Breast epithelium (tissue), 4 donors: ENCODE measurements at regions not wholly inside any gene's neighbourhood (a gene's known extent, or its start where the extent isn't known, plus 50 kb on each side); places are given as distances from the start of the nearest gene placed in this dataset.

Experiments used
- DNase-seq, 2 donors: peaks; one replicate each; pipeline ENCODE4 v3.0.0-alpha.2; 2019; ENCODE audit warnings: low spot score in 2 of 2
- H3K27ac ChIP-seq, 2 donors: fragments of 200-600 bp; sonication (generic) in 1 of 2; one replicate each; pipeline ENCODE4 v1.5.1; 2016 to 2019; ENCODE audit warnings: mild to moderate bottlenecking in 1 of 2
- H3K27me3 ChIP-seq, 2 donors: fragments of 200-600 bp; sonication (generic) in 1 of 2; one replicate each; pipeline versions ENCODE4 v1.5.1 to v1.6.0; 2017 to 2019; ENCODE audit warnings: control low read depth in 1 of 2, mild to moderate bottlenecking in 1 of 2
- H3K36me3 ChIP-seq: fragments of 200-600 bp; one replicate; pipeline ENCODE4 v1.5.1; 2019
- H3K4me1 ChIP-seq, 2 donors: fragments of 200-600 bp; sonication (generic); one replicate each; pipeline ENCODE4 v1.5.1; 2016 to 2019; ENCODE audit warnings: control low read depth in 1 of 2
- H3K4me3 ChIP-seq, 3 donors: fragments of 200-600 bp; sonication (generic); 1 replicate in 2 of 3; 2 replicates in 1 of 3; pipeline ENCODE4 v1.5.1; 2016 to 2019; ENCODE audit warnings: mild to moderate bottlenecking in 3 of 3, moderate library complexity in 2 of 3
- H3K9me3 ChIP-seq, 2 donors: fragments of 200-600 bp; sonication (generic) in 1 of 2; one replicate each; pipeline ENCODE4 v1.5.1; 2016 to 2019; ENCODE audit warnings: control low read depth in 1 of 2
- CTCF ChIP-seq, 3 donors: fragments of 450-650 bp; IDR thresholded peaks; one replicate each; pipeline ENCODE4 v1.5.1; 2016 to 2017; ENCODE audit warnings: antibody characterized with exemption in 3 of 3, mild to moderate bottlenecking in 3 of 3, moderate library complexity in 3 of 3
- POLR2A ChIP-seq: fragments of 450-650 bp; IDR thresholded peaks from one replicate; pipeline ENCODE4 v1.6.1; 2016; ENCODE audit warnings: antibody characterized with exemption, mild to moderate bottlenecking, moderate library complexity
- POLR2AphosphoS5 ChIP-seq, 3 donors: sonication (generic); formaldehyde crosslinking; IDR thresholded peaks; one replicate each; pipeline ENCODE4 v1.6.1; 2017; ENCODE audit warnings: antibody characterized with exemption in 3 of 3
- intact Hi-C: fragments of 100-400 bp; cut with DNase I; formaldehyde crosslinking; loops from one replicate; pipeline ENCODE4 v1.15.1; 2023; ENCODE audit warnings: low total_unique reads

GRCh38 chr4:160233141-160233540, 1130.3 kb downstream of the RAPGEF2 start:
- Histone ChIP-seq H3K4me1 (no peaks in the 10 kb centered on the region), H3K36me3 (no peaks in the 10 kb centered on the region), H3K4me3 (no peak overlapping the region), H3K27ac (no peak overlapping the region), H3K27me3 (no peaks in the 10 kb centered on the region), H3K9me3 (no peaks in the 10 kb centered on the region)
- TF ChIP-seq POLR2AphosphoS5 (IDR thresholded peaks at IDR 0.05) (no peak), CTCF (IDR thresholded peaks at IDR 0.05) (no peak), POLR2A (no peak)
- intact Hi-C loops, result no loop called here
- DNase-seq, result no peak

- intact Hi-C loops, result no loop called here
- TF ChIP-seq POLR2AphosphoS5 (IDR thresholded peaks at IDR 0.05) (no peak), CTCF (IDR thresholded peaks at IDR 0.05) (no peak), POLR2A (no peak)
- Histone ChIP-seq H3K27ac (no peak overlapping the region), H3K4me1 (no peaks in the 10 kb centered on the region), H3K36me3 (no peaks in the 10 kb centered on the region), H3K9me3 (no peaks in the 10 kb centered on the region), H3K4me3 (no peak overlapping the region), H3K27me3 (no peaks in the 10 kb centered on the region)
- no peak for DNase-seq
These were observed 1132.4 kb downstream of the RAPGEF2 start for GRCh38 chr4:160235285-160235684.

DNA sequence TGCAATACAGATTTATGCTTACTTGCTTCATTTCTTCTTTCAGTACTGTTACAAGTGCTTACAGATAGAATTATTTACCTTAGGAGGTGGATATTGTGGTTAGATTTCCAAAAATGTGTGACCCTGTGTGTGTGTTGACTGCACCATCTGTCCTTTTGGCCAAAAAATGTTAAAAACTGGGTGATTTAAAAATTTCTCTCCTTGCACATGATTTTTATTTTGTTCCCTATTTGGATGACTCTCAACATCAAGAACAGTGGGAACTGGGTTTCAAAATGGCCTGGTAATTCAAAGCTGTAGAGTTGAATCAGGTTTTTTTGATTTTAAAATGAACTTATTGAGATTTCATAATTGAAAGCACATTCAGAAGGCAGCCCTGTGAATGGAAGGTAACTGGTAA, 1132.9 kb downstream of the RAPGEF2 start:
- Histone ChIP-seq H3K27ac (no peak overlapping the region), H3K4me3 (no peak overlapping the region), H3K4me1 (no peaks in the 10 kb centered on the region), H3K36me3 (no peaks in the 10 kb centered on the region), H3K9me3 (no peaks in the 10 kb centered on the region), H3K27me3 (no peaks in the 10 kb centered on the region)
- TF ChIP-seq POLR2A (no peak), POLR2AphosphoS5 (IDR thresholded peaks at IDR 0.05) (no peak), CTCF (IDR thresholded peaks at IDR 0.05) (no peak)
- intact Hi-C loops, result no loop called here
- DNase-seq, result no peak

DNA sequence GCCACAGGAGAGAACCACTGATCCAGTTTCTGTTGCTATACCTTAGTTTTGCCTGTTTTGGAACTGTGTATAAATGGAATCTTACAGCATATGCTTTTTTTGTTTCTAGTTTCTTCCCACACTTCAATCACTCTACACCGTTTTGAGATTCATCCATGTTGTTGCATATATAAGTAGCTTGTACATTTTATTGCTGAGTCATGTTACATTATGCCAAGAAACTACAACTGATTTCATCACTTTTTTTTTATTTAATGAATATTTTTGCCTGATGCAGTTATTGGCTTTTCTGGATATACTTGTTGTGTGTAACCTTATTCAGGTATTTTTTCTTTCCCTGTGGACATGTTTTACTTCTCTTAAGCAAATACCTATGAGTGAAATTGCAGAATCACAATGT, 1135.9 kb downstream of the RAPGEF2 start:
- intact Hi-C loops, result no loop called here
- no peak for DNase-seq
- TF ChIP-seq POLR2A (no peak), POLR2AphosphoS5 (IDR thresholded peaks at IDR 0.05) (no peak), CTCF (IDR thresholded peaks at IDR 0.05) (no peak)
- Histone ChIP-seq H3K9me3 (no peaks in the 10 kb centered on the region), H3K36me3 (no peaks in the 10 kb centered on the region), H3K4me3 (no peak overlapping the region), H3K27ac (no peak overlapping the region), H3K4me1 (no peaks in the 10 kb centered on the region), H3K27me3 (no peaks in the 10 kb centered on the region)

GRCh38 chr4:160247091-160247656, 1144.3 kb downstream of the RAPGEF2 start:
- Histone ChIP-seq H3K9me3 (no peaks in the 10 kb centered on the region), H3K27ac (no peak overlapping the region), H3K27me3 (no peaks in the 10 kb centered on the region), H3K4me3 (no peak overlapping the region), H3K36me3 (no peaks in the 10 kb centered on the region), H3K4me1 (no peaks in the 10 kb centered on the region)
- intact Hi-C loops, result no loop called here
- DNase-seq, result no peak
- TF ChIP-seq POLR2A (no peak), CTCF (IDR thresholded peaks at IDR 0.05) (no peak), POLR2AphosphoS5 (IDR thresholded peaks at IDR 0.05) (no peak)
